Astrocyte of the spinal cord (primary cell): ENCODE measurements at regions not wholly inside any gene's neighbourhood (a gene's known extent, or its start where the extent isn't known, plus 50 kb on each side); places are given as distances from the start of the nearest gene placed in this dataset.
"Not testable (repeated sequence)": the region's sequence is repeated elsewhere in the genome, so short reads cannot be mapped to it uniquely, and the experiment has no call there.

Experiments
- DNase-seq: peaks from one replicate; pipeline ENCODE4 v3.0.0; 2011; ENCODE audit warnings: low read depth, low spot score
- H3K4me3 ChIP-seq: 2 replicates; pipeline ENCODE4 v1.5.1; 2011; ENCODE audit warnings: low read depth, mild to moderate bottlenecking, low read length, moderate library complexity
- in situ Hi-C: cut with HindIII; loops from 2 replicates; pipeline ENCODE4 v1.10.0; 2017; ENCODE audit warnings: low sequenced_read_pairs
- TF ChIP-seq, protein P1 (sequence below): IDR thresholded peaks from 2 replicates; pipeline ENCODE4 v1.5.1; 2012; ENCODE audit warnings: low read depth, mild to moderate bottlenecking, low read length, inconsistent platforms

DNA sequence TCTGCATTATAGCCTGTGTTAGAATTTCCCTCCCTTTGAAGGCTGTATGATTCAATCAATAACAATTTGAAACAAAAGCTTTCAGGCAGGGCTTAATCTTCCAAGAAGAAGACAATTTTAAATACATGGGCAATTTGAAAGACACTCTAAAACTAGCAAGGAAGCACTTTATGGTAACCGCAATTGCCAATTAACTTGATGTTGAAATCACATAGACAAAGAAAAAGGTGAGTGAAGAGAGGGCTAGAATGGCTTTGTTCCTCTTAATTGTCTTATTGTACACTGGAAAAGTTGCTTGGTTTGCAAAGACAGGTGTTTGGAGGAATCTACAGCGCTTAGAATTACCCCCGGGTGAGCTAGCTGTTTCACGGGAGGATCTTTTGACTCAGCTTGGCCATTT, 74.4 kb upstream of the PRKX start:
- no peak overlapping the region for H3K4me3 ChIP-seq
- in situ Hi-C loops, result no loop called here
- no peak for DNase-seq
- TF ChIP-seq, protein P1, sequence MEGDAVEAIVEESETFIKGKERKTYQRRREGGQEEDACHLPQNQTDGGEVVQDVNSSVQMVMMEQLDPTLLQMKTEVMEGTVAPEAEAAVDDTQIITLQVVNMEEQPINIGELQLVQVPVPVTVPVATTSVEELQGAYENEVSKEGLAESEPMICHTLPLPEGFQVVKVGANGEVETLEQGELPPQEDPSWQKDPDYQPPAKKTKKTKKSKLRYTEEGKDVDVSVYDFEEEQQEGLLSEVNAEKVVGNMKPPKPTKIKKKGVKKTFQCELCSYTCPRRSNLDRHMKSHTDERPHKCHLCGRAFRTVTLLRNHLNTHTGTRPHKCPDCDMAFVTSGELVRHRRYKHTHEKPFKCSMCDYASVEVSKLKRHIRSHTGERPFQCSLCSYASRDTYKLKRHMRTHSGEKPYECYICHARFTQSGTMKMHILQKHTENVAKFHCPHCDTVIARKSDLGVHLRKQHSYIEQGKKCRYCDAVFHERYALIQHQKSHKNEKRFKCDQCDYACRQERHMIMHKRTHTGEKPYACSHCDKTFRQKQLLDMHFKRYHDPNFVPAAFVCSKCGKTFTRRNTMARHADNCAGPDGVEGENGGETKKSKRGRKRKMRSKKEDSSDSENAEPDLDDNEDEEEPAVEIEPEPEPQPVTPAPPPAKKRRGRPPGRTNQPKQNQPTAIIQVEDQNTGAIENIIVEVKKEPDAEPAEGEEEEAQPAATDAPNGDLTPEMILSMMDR, result no peak

DNA sequence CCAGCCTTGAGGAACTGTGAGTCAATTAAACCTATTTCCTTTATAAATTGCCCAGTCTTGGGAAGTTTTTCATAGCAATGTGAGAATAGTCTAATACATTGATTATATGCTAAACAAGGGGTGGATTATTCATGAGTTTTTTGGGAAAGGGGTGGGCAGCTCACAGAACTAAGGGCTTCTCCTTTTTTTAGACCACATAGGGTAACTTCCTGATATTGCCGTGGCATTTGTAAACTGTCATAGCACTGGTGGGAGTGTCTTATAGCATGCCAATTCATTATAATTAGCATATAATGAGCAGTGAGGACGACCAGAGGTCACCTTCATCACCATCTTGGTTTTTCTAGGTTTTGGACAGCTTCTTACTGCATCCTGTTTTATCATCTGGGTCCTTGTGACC, 72.4 kb upstream of the PRKX start:
- DNase-seq, H3K4me3 ChIP-seq, in situ Hi-C loops: not testable (repeated sequence)

DNA sequence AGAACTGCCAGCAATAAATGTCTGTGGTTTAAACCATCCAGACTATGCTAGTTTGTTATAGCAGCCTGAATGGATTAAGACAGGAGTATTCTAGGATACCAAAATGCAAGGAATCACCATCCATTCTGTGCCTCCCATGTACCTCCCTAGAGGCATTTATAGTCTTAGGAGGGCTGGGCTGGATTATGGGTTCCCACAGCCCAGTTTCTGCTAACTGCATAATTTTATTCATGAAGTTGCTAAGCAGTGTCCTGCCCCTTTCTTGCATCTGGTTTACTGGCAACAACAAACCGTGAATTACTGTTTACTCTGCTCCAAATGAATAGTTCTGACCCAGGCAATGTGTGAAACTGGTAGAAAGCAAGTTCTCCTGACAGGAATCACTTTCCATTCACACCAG, 67.1 kb upstream of the PRKX start:
- TF ChIP-seq, protein P1, result no peak
- in situ Hi-C loops, result no loop called here
- DNase-seq, result no peak
- H3K4me3 ChIP-seq, result no peak overlapping the region

DNA sequence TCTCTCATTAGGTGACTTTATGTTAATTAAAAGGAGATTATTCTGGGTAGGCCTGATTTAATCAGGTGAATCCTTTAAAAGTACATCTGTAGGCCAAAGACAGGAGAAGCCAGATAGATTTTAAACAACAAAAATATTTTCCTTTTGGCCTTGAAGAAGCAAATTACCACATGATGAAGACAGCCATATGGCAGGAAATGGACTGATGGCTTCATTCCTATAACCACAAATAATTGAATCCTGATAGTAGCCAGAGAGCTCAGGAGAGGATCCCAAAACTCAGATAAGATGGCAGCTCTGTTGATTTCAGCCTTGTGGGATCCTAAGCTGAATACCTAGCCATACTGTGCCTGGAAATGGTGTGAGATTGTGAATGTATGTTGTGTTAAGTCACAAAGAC, 66.1 kb upstream of the PRKX start:
- DNase-seq, result no peak
- TF ChIP-seq, protein P1, result no peak
- H3K4me3 ChIP-seq, result no peak overlapping the region
- in situ Hi-C loops, result no loop called here

- in situ Hi-C loops, result no loop called here
- H3K4me3 ChIP-seq, result no peak overlapping the region
- TF ChIP-seq, protein P1, result no peak
- no peak for DNase-seq
These were observed 64.0 kb upstream of the PRKX start for GRCh38 chrX:3777416-3777815.

GRCh38 chrX:3771766-3772165, 58.3 kb upstream of the PRKX start:
- TF ChIP-seq, protein P1, result no peak
- no peak for DNase-seq
- no peak overlapping the region for H3K4me3 ChIP-seq
- in situ Hi-C loops, result no loop called here

DNA sequence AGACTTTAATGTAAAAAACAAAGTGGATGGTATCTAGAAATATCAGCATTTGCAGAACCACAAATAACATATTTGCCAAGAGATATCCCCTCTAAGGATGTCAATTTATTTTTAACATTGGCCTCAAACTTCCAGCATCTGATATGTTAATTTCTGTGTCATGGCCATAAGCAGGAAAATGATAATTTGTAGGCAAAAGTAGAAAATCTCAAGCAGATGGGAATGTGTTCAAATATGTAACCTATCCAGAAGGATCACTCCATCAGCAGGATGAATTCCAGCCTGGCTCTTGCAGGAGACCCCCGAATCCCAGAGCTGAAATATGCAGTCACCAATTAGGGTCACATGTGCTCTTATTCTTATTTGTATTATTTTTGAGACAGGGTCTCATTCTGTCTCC, 55.4 kb upstream of the PRKX start:
- in situ Hi-C loops, result no loop called here
- TF ChIP-seq, protein P1, result no peak

More for the DNA sequence above, 55.4 kb upstream of the PRKX start:
- no peak for DNase-seq
- no peak overlapping the region for H3K4me3 ChIP-seq
